Fibroblast of lung (primary cell): ENCODE measurements at regions not wholly inside any gene's neighbourhood (a gene's known extent, or its start where the extent isn't known, plus 50 kb on each side); places are given as distances from the start of the nearest gene placed in this dataset.

Experiments used
- EZH2 ChIP-seq: IDR thresholded peaks from 2 replicates; pipeline ENCODE4 v1.5.1; 2012; ENCODE audit warnings: low read length, control low read depth, mild to moderate bottlenecking; ENCODE audit errors: missing control alignments
- TF ChIP-seq, protein P1 (sequence below), 2 donors: IDR thresholded peaks in 1 of 2; conservative IDR thresholded peaks in 1 of 2; 1 replicate in 1 of 2; 2 replicates in 1 of 2; pipeline ENCODE4 v1.5.1; 2011 to 2012; ENCODE audit warnings: low read length in 2 of 2, control low read depth in 1 of 2, inconsistent platforms in 1 of 2, low read depth in 1 of 2, mild to moderate bottlenecking in 1 of 2

DNA sequence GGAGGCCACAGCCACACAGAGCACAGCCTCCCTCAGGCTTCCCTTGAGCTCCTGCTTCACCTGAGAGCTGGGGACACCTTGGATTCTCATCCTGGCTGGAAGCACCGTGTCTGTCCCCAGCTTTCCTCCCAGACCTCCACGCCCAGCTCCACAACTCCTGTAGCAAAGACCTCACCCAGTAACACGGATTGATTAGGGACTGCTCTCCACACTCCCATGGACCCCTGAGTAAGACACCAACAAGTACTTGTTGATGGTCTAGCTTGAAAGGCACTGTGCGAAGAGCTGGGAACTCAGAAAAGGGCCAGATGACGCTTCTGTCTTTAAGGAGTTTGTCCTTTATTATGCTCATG, 109.6 kb downstream of the DLL1 start:
- no peak for TF ChIP-seq EZH2
- TF ChIP-seq, protein P1, sequence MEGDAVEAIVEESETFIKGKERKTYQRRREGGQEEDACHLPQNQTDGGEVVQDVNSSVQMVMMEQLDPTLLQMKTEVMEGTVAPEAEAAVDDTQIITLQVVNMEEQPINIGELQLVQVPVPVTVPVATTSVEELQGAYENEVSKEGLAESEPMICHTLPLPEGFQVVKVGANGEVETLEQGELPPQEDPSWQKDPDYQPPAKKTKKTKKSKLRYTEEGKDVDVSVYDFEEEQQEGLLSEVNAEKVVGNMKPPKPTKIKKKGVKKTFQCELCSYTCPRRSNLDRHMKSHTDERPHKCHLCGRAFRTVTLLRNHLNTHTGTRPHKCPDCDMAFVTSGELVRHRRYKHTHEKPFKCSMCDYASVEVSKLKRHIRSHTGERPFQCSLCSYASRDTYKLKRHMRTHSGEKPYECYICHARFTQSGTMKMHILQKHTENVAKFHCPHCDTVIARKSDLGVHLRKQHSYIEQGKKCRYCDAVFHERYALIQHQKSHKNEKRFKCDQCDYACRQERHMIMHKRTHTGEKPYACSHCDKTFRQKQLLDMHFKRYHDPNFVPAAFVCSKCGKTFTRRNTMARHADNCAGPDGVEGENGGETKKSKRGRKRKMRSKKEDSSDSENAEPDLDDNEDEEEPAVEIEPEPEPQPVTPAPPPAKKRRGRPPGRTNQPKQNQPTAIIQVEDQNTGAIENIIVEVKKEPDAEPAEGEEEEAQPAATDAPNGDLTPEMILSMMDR (conservative IDR thresholded peaks at IDR 0.05 in 1 of 2, IDR thresholded peaks at IDR 0.05 in 1 of 2; ENCODE audit: low read depth in 1 of 2, low read length in 2 of 2) = no peak
